Esophagus (tissue), 2 donors: ENCODE measurements at regions not wholly inside any gene's neighbourhood (a gene's known extent, or its start where the extent isn't known, plus 50 kb on each side); places are given as distances from the start of the nearest gene placed in this dataset.

Experiments used
- H3K27ac ChIP-seq, 2 donors: one replicate each; pipeline ENCODE4 v1.5.1; 2013; ENCODE audit warnings: low read depth in 2 of 2, mild to moderate bottlenecking in 2 of 2, inconsistent platforms in 1 of 2, low read length in 1 of 2, moderate library complexity in 1 of 2
- H3K27me3 ChIP-seq, 2 donors: one replicate each; pipeline ENCODE4 v1.6.1; 2013; ENCODE audit warnings: low read length in 2 of 2, control low read depth in 1 of 2, mild to moderate bottlenecking in 1 of 2; ENCODE audit not compliant: insufficient read depth in 2 of 2, control insufficient read depth in 1 of 2
- H3K36me3 ChIP-seq, 2 donors: one replicate each; pipeline ENCODE4 v1.6.1; 2013; ENCODE audit warnings: low read length in 1 of 2; ENCODE audit not compliant: control insufficient read depth in 2 of 2, insufficient read depth in 2 of 2
- H3K4me1 ChIP-seq, 2 donors: one replicate each; pipeline ENCODE4 v1.6.1; 2013; ENCODE audit warnings: low read length in 1 of 2; ENCODE audit not compliant: control insufficient read depth in 2 of 2, insufficient read depth in 2 of 2
- H3K4me3 ChIP-seq, 2 donors: one replicate each; pipeline ENCODE4 v1.5.1; 2013; ENCODE audit warnings: low read length in 2 of 2, mild to moderate bottlenecking in 2 of 2, low read depth in 1 of 2, moderate library complexity in 1 of 2
- H3K9me3 ChIP-seq, 2 donors: one replicate each; pipeline ENCODE4 v1.6.1; 2013; ENCODE audit warnings: mild to moderate bottlenecking in 2 of 2, low read depth in 1 of 2, low read length in 1 of 2, moderate library complexity in 1 of 2; ENCODE audit not compliant: control insufficient read depth in 2 of 2, insufficient read depth in 1 of 2
- WGBS, 2 donors: extraction: QIAGEN DNeasy Blood & Tissue Kit; methylation state at CpG; one replicate each; pipeline ENCODE4 v1.1.7; 2013; 5-methylcytosine and 5-hydroxymethylcytosine counted together
- donor health status: healthy with polysubstance abuse.
- donor health status: Bipolar disorder and iron deficiency.

DNA sequence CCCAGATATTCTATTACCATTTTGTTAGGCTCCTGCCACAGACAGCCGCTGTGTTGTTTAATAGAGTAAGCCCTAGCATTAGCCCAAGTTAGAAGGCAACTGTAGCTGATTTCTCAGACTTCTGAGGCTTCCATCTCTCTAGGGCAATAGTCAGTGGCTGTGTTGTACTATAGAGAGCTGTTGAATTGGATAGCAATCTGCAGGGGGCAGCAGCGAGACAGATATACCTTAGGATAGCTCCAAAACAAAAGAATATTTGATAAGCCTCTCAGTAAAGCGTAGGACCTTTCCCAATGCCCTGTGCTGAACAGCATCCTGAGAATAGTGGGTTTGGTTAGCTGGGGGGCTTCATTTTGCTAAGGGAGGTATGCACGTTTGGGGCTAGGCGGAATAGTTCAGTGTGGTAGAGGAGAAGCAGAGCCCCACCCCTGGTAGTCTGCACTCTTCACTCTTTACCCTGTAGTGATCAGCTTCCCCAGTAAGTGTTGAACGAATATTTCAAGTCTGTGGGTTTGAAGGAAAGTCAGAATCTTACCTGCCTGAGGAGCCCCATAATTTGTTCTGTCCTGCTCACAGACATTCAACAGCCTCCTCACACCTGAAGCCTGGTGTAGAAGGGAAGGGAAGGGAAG is 515.1 kb downstream of the INSC start:
- 54 to 56% methylated on average over 6 of the region's 6 CpGs for WGBS, 2 donors
- H3K27ac ChIP-seq: no peak overlapping the region
- no peaks in the 10 kb centered on the region for H3K27me3 ChIP-seq

DNA sequence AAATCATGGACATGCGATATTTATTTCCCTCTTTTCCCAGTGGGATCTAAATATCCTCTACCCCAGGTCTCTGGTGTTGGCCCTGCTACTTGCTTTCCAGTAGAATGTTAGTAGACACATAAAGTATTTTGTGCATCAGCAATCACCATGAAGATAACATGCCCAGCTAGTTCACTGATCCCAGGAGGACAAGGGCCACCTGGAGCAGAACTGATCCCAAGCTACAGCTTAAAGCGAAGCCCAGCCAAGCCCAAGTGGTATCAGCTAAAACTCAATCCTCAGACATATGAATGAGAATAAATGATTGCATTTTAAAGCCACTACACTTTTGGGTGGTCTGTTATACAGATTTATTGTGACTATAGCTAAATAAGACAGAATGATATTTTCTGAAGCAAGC is 516.2 kb downstream of the INSC start:
- Histone ChIP-seq H3K4me1 (no peaks in the 10 kb centered on the region), H3K36me3 (no peaks in the 10 kb centered on the region), H3K9me3 (no peaks in the 10 kb centered on the region), H3K4me3 (no peak overlapping the region), H3K27me3 (no peaks in the 10 kb centered on the region), H3K27ac (no peak overlapping the region)
- WGBS, 2 donors: 86 to 89% methylated on average over 2 of the region's 2 CpGs

More for the DNA sequence above, 515.1 kb downstream of the INSC start:
- no peaks in the 10 kb centered on the region for H3K36me3 ChIP-seq
- no peaks in the 10 kb centered on the region for H3K4me1 ChIP-seq
- H3K9me3 ChIP-seq: no peaks in the 10 kb centered on the region
- H3K4me3 ChIP-seq: no peak overlapping the region

DNA sequence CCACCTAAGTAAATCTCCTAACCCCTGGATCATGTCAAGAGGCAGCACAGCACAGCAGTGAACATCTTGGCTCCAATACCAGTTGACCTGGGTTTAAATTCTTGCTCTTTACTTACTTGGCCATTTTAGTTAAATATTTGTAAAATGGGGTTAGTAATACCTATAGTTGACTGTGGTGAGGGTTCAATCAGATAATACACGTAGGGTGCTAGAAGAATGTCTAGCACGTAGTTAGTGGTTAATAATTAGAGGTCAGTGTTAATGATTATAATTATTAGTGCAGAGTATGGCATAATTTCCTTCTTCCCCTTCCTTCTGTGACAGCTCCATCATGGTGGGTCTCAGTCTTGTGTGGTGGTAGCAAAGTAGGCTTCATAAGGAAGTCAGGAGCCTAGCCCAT is 520.8 kb downstream of the INSC start:
- Histone ChIP-seq H3K36me3 (no peaks in the 10 kb centered on the region), H3K9me3 (no peaks in the 10 kb centered on the region), H3K27me3 (no peaks in the 10 kb centered on the region), H3K27ac (no peak overlapping the region), H3K4me3 (no peak overlapping the region), H3K4me1 (peaks cover 0 to 3% of the 10 kb centered on the region in 2 donors)
- WGBS, 2 donors: 69 to 87% methylated on average over 2 of the region's 2 CpGs

DNA sequence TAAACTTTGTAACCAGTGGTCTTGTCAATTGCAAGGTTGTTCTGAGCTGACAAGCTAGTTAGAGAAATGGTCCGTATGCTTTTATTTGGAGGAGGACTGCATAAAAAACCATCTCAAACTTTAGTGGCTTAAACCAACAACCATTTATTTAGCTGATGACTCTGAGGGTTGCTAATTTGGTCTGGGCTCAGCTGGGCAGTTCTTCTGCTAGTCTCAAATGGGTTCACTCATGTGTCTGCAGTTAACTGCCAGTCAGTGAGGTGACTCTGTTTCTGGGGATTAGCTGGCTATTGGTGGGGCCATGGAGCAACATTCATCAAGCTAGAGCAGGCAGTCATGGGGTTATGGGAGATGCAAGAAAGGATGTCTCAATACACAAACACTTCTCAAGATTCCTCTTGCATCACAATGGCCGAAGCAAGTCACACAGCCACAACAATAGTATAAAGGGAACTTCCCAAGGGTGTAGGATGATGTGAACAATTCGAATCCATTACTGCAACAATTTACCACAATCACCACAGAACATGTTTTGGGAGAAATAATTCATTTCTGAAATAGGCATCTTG is 521.9 kb downstream of the INSC start:
- H3K27ac ChIP-seq: no peak overlapping the region
- no peak overlapping the region for H3K4me3 ChIP-seq

DNA sequence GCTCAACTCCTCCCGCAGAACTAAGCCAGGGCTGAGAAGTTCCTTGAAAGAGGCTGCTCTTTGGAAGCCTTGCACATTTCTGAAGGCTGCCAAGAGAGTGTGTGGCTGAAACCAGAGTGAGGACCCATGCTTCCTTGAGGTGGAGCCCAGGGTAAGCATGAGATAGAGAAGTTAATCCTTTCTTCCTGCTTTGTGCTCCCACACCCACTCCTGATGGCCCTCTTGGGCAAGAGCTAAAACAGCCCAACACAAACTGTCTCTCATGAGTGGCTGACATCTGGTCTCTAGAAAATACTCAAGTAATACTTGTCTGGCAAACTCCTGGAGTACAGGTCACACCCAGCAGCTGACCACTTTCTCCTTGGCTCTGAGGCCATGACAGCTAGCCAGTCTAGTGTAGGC is 523.7 kb downstream of the INSC start:
- Histone ChIP-seq H3K9me3 (no peaks in the 10 kb centered on the region), H3K27ac (peak overlapping the region in 1 of 2 donors; percentile 22), H3K36me3 (no peaks in the 10 kb centered on the region), H3K4me1 (peaks cover 0 to 3% of the 10 kb centered on the region in 2 donors), H3K4me3 (no peak overlapping the region), H3K27me3 (no peaks in the 10 kb centered on the region)
- WGBS, 2 donors: 49 to 64% methylated on average over 1 of the region's 1 CpG

More for the DNA sequence above, 521.9 kb downstream of the INSC start:
- no peaks in the 10 kb centered on the region for H3K36me3 ChIP-seq
- WGBS, 2 donors: 81 to 85% methylated on average over 3 of the region's 3 CpGs
- H3K27me3 ChIP-seq: no peaks in the 10 kb centered on the region
- H3K4me1 ChIP-seq: peaks cover 0 to 3% of the 10 kb centered on the region in 2 donors
- no peaks in the 10 kb centered on the region for H3K9me3 ChIP-seq

DNA sequence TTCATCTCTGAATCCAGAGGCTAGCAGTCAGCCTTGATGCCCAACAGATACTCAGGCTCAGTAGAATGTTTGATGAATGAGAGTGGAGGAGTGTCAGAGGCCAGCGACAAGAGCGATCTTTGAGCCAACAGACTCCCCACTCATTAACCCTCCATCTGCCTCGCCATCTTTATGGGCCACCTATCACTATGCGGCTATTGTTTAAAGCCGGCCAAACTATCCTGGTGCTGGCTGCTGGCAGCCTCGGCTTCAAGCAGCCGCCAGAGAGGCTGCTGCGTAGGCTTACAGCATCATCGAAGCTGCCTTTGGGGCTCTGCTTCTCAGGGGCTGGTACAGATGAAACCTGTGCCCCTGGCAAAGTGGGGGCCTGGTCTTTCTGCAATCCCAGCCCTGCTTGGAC is 525.6 kb downstream of the INSC start:
- H3K27ac ChIP-seq: no peak overlapping the region
- peaks cover 0 to 5% of the 10 kb centered on the region in 2 donors for H3K4me1 ChIP-seq
- 68 to 85% methylated on average over 9 of the region's 9 CpGs for WGBS, 2 donors
- H3K27me3 ChIP-seq: no peaks in the 10 kb centered on the region
- H3K4me3 ChIP-seq: no peak overlapping the region
- no peaks in the 10 kb centered on the region for H3K9me3 ChIP-seq
- H3K36me3 ChIP-seq: no peaks in the 10 kb centered on the region

DNA sequence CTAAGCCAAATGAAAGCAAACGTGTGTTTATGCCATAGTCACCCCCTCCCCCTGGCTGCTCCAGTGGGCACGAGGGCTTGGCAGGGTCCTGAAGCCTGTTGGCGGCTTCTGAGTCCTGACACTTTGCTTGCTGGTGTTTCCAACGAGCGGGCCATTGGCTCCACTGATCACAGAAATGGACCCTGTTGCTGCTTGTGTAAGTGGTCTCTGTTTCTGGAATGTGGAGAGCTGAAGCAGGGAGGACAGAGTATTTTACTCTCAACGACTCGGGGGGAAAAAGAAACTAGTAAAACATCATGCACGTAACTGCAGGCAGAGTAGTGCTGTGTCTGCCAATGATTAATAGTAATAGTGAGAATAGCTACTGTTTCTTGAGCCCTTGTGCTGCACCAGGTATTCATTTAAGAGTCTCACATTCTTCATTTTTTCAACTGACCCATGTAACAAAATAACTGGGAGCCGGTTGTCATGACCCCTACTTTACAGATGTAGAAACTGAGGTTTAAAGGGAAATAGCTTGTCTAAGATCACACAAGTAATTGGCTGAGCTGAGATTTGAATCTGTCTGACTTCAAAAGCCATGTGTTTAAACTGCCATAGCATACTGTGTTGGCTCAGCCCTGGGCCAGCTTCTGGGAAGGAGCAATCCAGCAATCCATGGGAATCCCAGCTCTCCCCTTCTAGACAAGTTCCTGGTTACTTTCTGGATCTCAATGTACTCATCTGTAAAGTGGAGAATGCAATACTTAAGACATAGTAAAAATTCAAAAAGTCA is 526.7 kb downstream of the INSC start:
- H3K4me3 ChIP-seq: no peak overlapping the region
- 53 to 59% methylated on average over 9 of the region's 9 CpGs for WGBS, 2 donors
- no peaks in the 10 kb centered on the region for H3K9me3 ChIP-seq
- no peaks in the 10 kb centered on the region for H3K36me3 ChIP-seq
- peaks cover 0 to 5% of the 10 kb centered on the region in 2 donors for H3K4me1 ChIP-seq
- H3K27me3 ChIP-seq: no peaks in the 10 kb centered on the region
- H3K27ac ChIP-seq: no peak overlapping the region

DNA sequence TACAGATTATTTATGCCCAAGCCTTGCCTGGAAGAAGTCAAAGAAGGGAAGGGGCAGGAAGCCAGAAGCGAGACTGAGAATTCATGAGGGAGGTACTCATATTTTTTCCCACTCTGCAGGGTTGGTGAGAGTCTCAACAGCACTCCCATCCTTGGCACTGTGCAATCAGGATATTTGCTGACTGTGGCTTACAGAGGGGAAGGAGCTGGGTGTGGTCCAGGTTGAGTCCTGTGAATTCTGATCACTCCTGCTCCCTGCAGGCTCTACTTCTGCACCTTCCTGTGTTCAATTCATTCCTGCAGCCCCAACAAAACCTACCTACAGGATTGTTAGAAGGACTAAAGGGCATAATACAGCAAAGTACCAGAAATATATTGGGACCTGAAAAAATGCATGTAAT is 530.5 kb downstream of the INSC start:
- H3K4me3 ChIP-seq: no peak overlapping the region
- no peaks in the 10 kb centered on the region for H3K36me3 ChIP-seq
- WGBS, 2 donors: 37 to 53% methylated on average over 1 of the region's 1 CpG
- H3K27me3 ChIP-seq: no peaks in the 10 kb centered on the region
- no peak overlapping the region for H3K27ac ChIP-seq
- peaks cover 0 to 2% of the 10 kb centered on the region in 2 donors for H3K4me1 ChIP-seq
- no peaks in the 10 kb centered on the region for H3K9me3 ChIP-seq

DNA sequence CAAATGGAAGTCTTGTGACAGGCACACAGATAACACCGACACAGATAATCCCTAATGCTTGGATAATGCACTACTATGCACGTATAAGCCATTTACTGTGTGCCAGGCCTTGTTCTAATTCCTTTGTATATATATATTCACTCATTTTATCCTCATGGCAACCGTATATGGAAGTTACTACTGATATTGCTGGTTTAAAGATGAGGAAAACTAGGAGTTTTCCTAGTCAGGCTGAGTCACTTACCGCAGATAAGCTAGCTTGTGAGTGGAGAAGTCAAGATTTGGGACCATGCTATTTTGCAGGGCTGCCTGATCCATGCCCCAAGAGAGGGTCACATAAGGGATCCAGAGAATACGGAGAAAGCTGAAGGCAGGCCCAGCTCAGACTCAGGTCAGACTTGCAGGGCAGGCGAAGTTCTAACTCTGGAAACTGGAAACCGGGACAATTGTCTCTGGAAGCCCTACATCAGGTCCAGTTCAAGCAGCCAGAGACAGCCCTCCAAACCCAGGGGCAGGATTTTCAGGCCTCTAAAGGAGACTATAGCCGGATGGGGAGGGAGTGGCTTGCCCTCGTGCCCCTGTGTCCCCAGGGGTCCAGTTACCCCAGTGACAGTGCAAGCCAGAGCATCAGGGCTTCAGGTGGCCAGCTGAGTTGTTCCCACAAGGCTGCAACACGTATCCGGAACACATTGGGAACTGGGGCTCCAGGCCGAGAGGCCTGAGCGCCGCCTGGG is 534.8 kb downstream of the INSC start:
- peak overlapping the region in 1 of 2 donors; percentile 35 for H3K27ac ChIP-seq
- WGBS, 2 donors: 46 to 49% methylated on average over 14 of the region's 14 CpGs
- H3K36me3 ChIP-seq: no peaks in the 10 kb centered on the region
- H3K4me3 ChIP-seq: no peak overlapping the region
- peaks cover 0 to 4% of the 10 kb centered on the region in 2 donors for H3K4me1 ChIP-seq
- H3K27me3 ChIP-seq: no peaks in the 10 kb centered on the region
- H3K9me3 ChIP-seq: no peaks in the 10 kb centered on the region
